LoVo (cell line): ENCODE measurements at regions not wholly inside any gene's neighbourhood (a gene's known extent, or its start where the extent isn't known, plus 50 kb on each side); places are given as distances from the start of the nearest gene placed in this dataset.
"Not testable (repeated sequence)": the region's sequence is repeated elsewhere in the genome, so short reads cannot be mapped to it uniquely, and the experiment has no call there.

Source experiments
- DNase-seq: peaks from one replicate; pipeline ENCODE4 v3.0.0-alpha.2; 2016; ENCODE audit warnings: low spot score

DNA sequence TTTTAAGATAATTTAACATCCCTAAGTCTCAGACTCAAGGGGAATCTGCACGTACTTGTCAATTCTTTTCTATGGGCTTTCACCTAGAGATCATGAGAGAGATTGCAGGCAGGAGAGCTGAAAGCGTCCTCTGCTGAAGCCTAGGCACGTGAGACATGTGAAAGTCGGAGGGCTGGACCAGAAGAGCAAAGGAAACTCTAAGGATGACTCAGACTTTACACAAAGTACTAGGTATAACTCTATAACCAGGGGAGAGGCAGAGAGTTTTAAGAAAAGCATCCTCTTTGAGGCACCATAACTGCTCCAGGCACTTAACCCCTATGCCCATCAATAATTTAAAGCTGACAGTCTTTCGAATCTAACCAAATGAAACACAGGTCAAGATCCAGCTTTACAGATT lies 436.6 kb downstream of the VGLL3 start:
- DNase-seq = no peak

- DNase-seq = no peak
Observed at GRCh38 chr3:86547692-86548091, 443.3 kb downstream of the VGLL3 start.

DNA sequence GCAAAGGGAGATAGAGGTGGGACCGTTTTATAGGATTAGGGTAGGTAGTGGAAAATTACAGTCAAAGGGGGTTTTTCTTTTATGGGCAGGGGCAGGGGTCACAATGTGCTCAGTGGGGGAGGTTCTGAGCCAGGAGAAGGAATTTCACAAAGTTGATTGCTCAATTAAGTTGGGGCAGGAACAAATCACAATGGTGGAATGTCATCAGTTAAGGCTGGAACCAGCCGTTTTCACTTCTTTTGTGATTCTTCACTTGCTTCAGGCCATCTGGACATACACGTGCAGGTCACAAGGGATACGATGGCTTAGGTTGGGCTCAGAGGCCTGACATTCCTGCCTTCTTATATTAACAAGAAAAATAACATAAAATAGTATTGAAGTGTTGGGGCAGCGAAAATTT lies 453.8 kb downstream of the VGLL3 start:
- no peak for DNase-seq

- DNase-seq = no peak
Observed at GRCh38 chr3:86519819-86520218, 471.1 kb downstream of the VGLL3 start.

GRCh38 chr3:86481636-86482035 lies 509.3 kb downstream of the VGLL3 start:
- DNase-seq = no peak

- no peak for DNase-seq
Observed at GRCh38 chr3:86481031-86481430, 509.9 kb downstream of the VGLL3 start.

- no peak for DNase-seq
Observed at GRCh38 chr3:86464180-86464579, 526.8 kb downstream of the VGLL3 start.

DNA sequence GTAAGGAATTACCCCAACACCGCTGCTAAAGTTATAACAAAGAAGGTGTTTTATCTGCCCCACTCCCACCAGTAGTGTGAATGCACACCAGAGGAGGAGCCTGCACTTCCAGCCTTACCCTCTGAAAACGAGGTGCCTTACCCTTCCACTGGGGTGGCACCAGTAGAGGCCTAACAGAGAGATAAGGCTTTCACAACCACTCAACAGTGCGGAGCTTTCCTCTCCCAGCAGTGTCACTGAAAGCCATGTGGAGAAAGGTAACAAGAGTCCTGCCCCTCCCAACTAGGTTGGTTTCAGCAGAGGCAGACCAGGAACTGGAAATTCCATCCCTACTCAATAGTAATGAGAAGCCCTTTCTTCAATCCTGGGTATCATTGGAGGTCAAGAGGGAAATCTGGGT lies 539.2 kb downstream of the VGLL3 start:
- no peak for DNase-seq

- no peak for DNase-seq
Observed at GRCh38 chr3:86438544-86438943, 552.4 kb downstream of the VGLL3 start.

- DNase-seq = no peak
Observed at GRCh38 chr3:86427343-86427742, 563.6 kb downstream of the VGLL3 start.

- no peak for DNase-seq
Observed at GRCh38 chr3:86420990-86421739, 569.8 kb downstream of the VGLL3 start.

DNA sequence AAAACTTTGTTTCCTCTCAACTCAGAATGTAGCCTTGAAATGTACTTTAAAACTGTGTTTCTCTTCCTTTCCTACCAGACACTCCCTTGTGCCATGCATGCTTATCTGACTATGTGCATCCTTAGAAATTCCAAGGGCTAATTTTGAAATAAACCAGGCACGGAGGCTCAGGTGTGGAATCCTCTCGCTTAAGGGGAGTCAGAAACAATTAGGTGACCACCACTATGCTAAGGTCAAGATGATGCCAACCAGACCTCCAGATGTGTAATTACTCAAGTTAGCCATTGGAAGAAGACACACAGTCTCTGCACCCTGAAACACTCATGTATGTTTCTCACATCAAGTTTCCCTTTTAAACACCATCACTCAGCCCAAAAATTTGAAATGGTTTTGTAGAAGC lies 572.1 kb downstream of the VGLL3 start:
- DNase-seq = no peak

GRCh38 chr3:86416334-86416733 lies 574.6 kb downstream of the VGLL3 start:
- no peak for DNase-seq

- no peak for DNase-seq
Observed at GRCh38 chr3:86413645-86414044, 577.3 kb downstream of the VGLL3 start.

GRCh38 chr3:86410587-86410986 lies 580.4 kb downstream of the VGLL3 start:
- DNase-seq = no peak

DNA sequence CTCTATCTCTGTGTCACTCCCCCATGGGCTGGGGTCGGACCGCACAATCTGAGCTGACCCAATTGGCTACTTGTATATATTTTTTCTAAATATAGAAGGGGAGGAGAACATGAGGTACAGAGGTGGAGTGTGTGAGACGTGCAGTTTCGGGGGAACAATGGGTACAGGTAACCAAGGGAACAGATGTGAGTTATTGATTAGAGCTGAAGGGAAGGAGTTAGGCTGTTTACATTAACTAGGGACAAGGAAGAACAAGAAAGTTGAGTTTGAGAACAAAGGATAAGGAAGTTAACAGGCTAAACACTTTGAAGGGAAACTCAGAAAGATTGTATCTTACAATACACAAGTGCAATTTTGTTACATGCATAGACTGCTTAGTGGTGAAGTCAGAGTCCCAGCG lies 601.2 kb downstream of the VGLL3 start:
- not testable (repeated sequence) for DNase-seq

GRCh38 chr3:86388820-86389219 lies 602.1 kb downstream of the VGLL3 start:
- DNase-seq = no peak

- DNase-seq = no peak
Observed at GRCh38 chr3:86382556-86382955, 608.4 kb downstream of the VGLL3 start.

DNA sequence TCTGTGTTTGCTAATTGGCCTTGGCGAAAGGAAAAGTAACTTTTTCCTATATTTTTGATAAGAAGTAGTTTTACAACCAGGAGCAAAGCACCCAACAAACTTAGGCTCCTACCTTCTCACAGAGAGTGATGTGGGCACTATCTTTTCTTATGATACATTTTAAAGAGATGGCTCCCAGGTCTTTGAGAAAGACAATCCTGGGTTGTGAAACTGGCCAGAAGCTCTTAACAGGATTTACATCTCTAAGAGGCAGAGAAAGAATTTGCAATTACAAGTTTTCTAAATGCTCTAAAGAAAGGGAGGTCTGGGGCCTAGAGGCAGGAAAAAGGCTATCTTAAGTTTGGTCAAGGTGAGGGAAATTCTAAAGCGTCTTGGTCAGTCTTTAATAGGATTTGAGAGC lies 609.7 kb downstream of the VGLL3 start:
- no peak for DNase-seq

DNA sequence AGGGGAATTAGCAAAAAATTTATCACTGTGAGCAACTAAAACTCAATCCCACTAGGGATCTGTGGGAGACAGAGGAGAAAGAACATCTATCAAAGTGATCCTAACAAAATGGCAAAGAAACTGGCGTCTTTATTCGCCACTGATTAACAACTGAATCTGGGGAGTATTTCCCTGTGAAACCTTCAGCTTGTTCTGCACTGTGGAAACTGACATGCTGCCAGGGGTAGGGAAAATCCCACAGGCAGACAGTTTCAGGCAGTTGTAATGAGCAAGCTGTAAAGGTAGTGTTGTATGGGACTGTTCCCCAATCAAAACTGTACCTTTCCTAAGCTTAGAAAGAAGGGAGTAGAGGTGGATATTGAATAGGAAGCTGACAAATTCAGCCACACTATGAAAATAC lies 611.7 kb downstream of the VGLL3 start:
- no peak for DNase-seq

GRCh38 chr3:86378829-86379228 lies 612.1 kb downstream of the VGLL3 start:
- no peak for DNase-seq

- DNase-seq = not testable (repeated sequence)
Observed at GRCh38 chr3:86335566-86335965, 655.4 kb downstream of the VGLL3 start.

DNA sequence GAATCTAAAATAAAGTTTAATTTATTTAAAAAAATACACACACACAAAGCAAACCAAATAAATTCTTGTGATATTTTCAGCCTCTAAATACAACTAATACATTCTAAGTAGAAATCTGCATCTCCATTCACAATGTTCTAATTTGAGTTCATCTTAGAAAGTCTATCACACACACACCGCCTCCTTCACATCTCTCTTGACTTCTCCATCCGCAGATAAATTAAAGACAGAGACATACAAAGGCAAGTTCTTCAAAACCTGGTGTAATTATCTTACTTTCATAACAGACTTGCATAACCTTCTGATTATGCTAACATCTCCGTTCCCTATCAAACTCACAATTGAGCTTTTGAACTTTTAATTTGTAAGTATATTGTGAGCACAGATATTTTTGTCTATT lies 657.3 kb downstream of the VGLL3 start:
- DNase-seq = no peak

DNA sequence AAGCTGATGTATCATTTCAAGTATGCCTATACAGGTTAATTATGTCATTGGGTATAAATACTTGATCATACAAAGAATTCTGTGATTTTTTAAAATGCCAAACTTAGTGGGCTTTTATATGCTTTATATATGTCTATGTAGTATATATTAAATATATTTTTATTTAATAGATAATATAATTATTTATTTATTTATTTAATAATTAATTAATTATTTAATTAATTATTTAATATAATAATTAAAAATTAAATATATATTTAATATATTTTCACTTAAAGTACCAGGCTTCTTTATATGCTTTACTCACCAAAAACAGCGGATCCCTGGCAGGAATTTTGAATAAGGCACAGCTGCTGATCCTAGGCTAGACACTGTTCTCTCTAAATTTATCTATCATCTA lies 687.0 kb downstream of the VGLL3 start:
- no peak for DNase-seq
